PFSK-1 (cell line): ENCODE measurements at regions not wholly inside any gene's neighbourhood (a gene's known extent, or its start where the extent isn't known, plus 50 kb on each side); places are given as distances from the start of the nearest gene placed in this dataset.

Experiments used
- FOXP2 ChIP-seq: optimal IDR thresholded peaks from 2 replicates; pipeline ENCODE3; 2011; ENCODE audit warnings: borderline replicate concordance, control low read depth, inconsistent platforms; ENCODE audit not compliant: insufficient read depth; ENCODE audit errors: extremely low read length, extremely low read depth
- POLR2AphosphoS5 ChIP-seq: IDR thresholded peaks from 2 replicates; pipeline ENCODE4 v1.6.1; 2012; ENCODE audit warnings: low read depth, mild to moderate bottlenecking, control low read depth, low read length, moderate library complexity
- REST ChIP-seq, 2 experiments: IDR thresholded peaks; 2 replicates each; pipeline versions ENCODE4 v1.6.1 to v1.8.0; 2011 to 2012; ENCODE audit warnings: low read depth in 2 of 2, low read length in 2 of 2, control low read depth in 1 of 2, inconsistent platforms in 1 of 2, mild to moderate bottlenecking in 1 of 2, moderate library complexity in 1 of 2; ENCODE audit not compliant: insufficient read depth in 1 of 2
- SIN3A ChIP-seq: IDR thresholded peaks from 2 replicates; pipeline ENCODE4 v1.6.1; 2012; ENCODE audit warnings: mild to moderate bottlenecking, low read length, moderate library complexity, borderline replicate concordance; ENCODE audit not compliant: insufficient read depth
- TAF1 ChIP-seq: IDR thresholded peaks from 2 replicates; pipeline ENCODE4 v1.6.1; 2012; ENCODE audit warnings: low read length, control low read depth, borderline replicate concordance; ENCODE audit not compliant: insufficient read depth

- no peak for TF ChIP-seq POLR2AphosphoS5
- no peak for TF ChIP-seq SIN3A
- TF ChIP-seq REST (IDR thresholded peaks at IDR 0.05; ENCODE audit: insufficient read depth in 1 of 2, low read depth in 2 of 2, low read length in 2 of 2): no peak
- no peak for TF ChIP-seq TAF1
- no peak for TF ChIP-seq FOXP2
Observed at GRCh38 chr11:116680349-116681125, 92.2 kb downstream of the BUD13 start.
